ENCODE measurements at regions not wholly inside any gene's neighbourhood (a gene's known extent, or its start where the extent isn't known, plus 50 kb on each side); places are given as distances from the start of the nearest gene placed in this dataset.

- H3K9me3 ChIP-seq (ENCODE audit: low read depth) = no peaks in the 10 kb centered on the region
- no peak for DNase-seq (ENCODE audit: low spot score)
- H3K27me3 Mint-ChIP-seq (ENCODE audit: insufficient read depth, low read depth) = no peaks in the 10 kb centered on the region
- no peaks in the 10 kb centered on the region for H3K27me3 ChIP-seq
- H2AFZ ChIP-seq (replicated peaks) = no peak overlapping the region
- H3K36me3 Mint-ChIP-seq = no peaks in the 10 kb centered on the region
- no peaks in the 10 kb centered on the region for H3K4me1 ChIP-seq
- TF ChIP-seq EZH2phosphoT487 (IDR thresholded peaks at IDR 0.05) (no peak), EZH2 (IDR thresholded peaks at IDR 0.05) (no peak), CTCF (IDR thresholded peaks at IDR 0.05) (no peak)
- H3K4me3 Mint-ChIP-seq = no peak overlapping the region
- no peaks in the 10 kb centered on the region for H3K79me2 ChIP-seq (ENCODE audit: low read depth)
- no peaks in the 10 kb centered on the region for H3F3A ChIP-seq (ENCODE audit: low read depth)
- H3K4me2 ChIP-seq = no peak overlapping the region
- H3K9ac ChIP-seq = no peak overlapping the region
- no peaks in the 10 kb centered on the region for H3K4me1 Mint-ChIP-seq
- H4K20me1 ChIP-seq (ENCODE audit: low read depth) = no peaks in the 10 kb centered on the region
- H3K4me3 ChIP-seq = no peak overlapping the region
- H3K27ac ChIP-seq = no peak overlapping the region
- no peak overlapping the region for H3K27ac Mint-ChIP-seq
- H3K36me3 ChIP-seq = no peaks in the 10 kb centered on the region
- peaks cover 4% of the 10 kb centered on the region for H3K9me3 Mint-ChIP-seq
Measured at GRCh38 chr20:19108155-19108554, 104.3 kb upstream of the SLC24A3 start.

GRCh38 chr20:19110285-19110684 is 102.2 kb upstream of the SLC24A3 start:
- no peaks in the 10 kb centered on the region for H3K79me2 ChIP-seq (ENCODE audit: low read depth)
- Mint-ChIP-seq H3K27me3 (ENCODE audit: insufficient read depth, low read depth) (no peaks in the 10 kb centered on the region), H3K4me3 (no peak overlapping the region), H3K36me3 (no peaks in the 10 kb centered on the region), H3K9me3 (peaks cover 4% of the 10 kb centered on the region), H3K4me1 (no peaks in the 10 kb centered on the region), H3K27ac (no peak overlapping the region)
- H3K4me2 ChIP-seq = no peak overlapping the region
- no peaks in the 10 kb centered on the region for H3K36me3 ChIP-seq
- DNase-seq (ENCODE audit: low spot score) = no peak
- no peaks in the 10 kb centered on the region for H3F3A ChIP-seq (ENCODE audit: low read depth)
- no peak overlapping the region for H3K9ac ChIP-seq
- TF ChIP-seq EZH2phosphoT487 (IDR thresholded peaks at IDR 0.05) = no peak
- no peak for TF ChIP-seq EZH2 (IDR thresholded peaks at IDR 0.05)
- no peak for TF ChIP-seq CTCF (IDR thresholded peaks at IDR 0.05)
- no peaks in the 10 kb centered on the region for H3K9me3 ChIP-seq (ENCODE audit: low read depth)
- no peak overlapping the region for H3K27ac ChIP-seq
- H3K4me3 ChIP-seq = no peak overlapping the region
- H3K4me1 ChIP-seq = no peaks in the 10 kb centered on the region
- no peak overlapping the region for H2AFZ ChIP-seq (replicated peaks)
- no peaks in the 10 kb centered on the region for H4K20me1 ChIP-seq (ENCODE audit: low read depth)
- H3K27me3 ChIP-seq = no peaks in the 10 kb centered on the region

- no peaks in the 10 kb centered on the region for H3K4me1 ChIP-seq
- H2AFZ ChIP-seq (replicated peaks) = no peak overlapping the region
- no peaks in the 10 kb centered on the region for H3K36me3 Mint-ChIP-seq
- no peak overlapping the region for H3K4me3 Mint-ChIP-seq
- TF ChIP-seq CTCF (IDR thresholded peaks at IDR 0.05) = no peak
- no peak for TF ChIP-seq EZH2phosphoT487 (IDR thresholded peaks at IDR 0.05)
- TF ChIP-seq EZH2 (IDR thresholded peaks at IDR 0.05) = no peak
- no peaks in the 10 kb centered on the region for H3K4me1 Mint-ChIP-seq
- no peaks in the 10 kb centered on the region for H3F3A ChIP-seq (ENCODE audit: low read depth)
- DNase-seq (ENCODE audit: low spot score) = no peak
- no peak overlapping the region for H3K27ac ChIP-seq
- no peaks in the 10 kb centered on the region for H3K27me3 Mint-ChIP-seq (ENCODE audit: insufficient read depth, low read depth)
- no peak overlapping the region for H3K4me3 ChIP-seq
- H3K27me3 ChIP-seq = no peaks in the 10 kb centered on the region
- no peaks in the 10 kb centered on the region for H4K20me1 ChIP-seq (ENCODE audit: low read depth)
- no peak overlapping the region for H3K9ac ChIP-seq
- no peak overlapping the region for H3K4me2 ChIP-seq
- no peaks in the 10 kb centered on the region for H3K79me2 ChIP-seq (ENCODE audit: low read depth)
- no peaks in the 10 kb centered on the region for H3K36me3 ChIP-seq
- peaks cover 4% of the 10 kb centered on the region for H3K9me3 Mint-ChIP-seq
- H3K9me3 ChIP-seq (ENCODE audit: low read depth) = no peaks in the 10 kb centered on the region
- H3K27ac Mint-ChIP-seq = no peak overlapping the region
Measured at GRCh38 chr20:19110881-19111460, 101.5 kb upstream of the SLC24A3 start.
